Renal pelvis (tissue), 1 donor: ENCODE measurements at regions not wholly inside any gene's neighbourhood (a gene's known extent, or its start where the extent isn't known, plus 50 kb on each side); places are given as distances from the start of the nearest gene placed in this dataset.
"Not testable (repeated sequence)": the region's sequence is repeated elsewhere in the genome, so short reads cannot be mapped to it uniquely, and the experiment has no call there.

ENCODE experiments used
- DNase-seq: peaks from one replicate; pipeline ENCODE4 v3.0.0-alpha.2; 2013

DNA sequence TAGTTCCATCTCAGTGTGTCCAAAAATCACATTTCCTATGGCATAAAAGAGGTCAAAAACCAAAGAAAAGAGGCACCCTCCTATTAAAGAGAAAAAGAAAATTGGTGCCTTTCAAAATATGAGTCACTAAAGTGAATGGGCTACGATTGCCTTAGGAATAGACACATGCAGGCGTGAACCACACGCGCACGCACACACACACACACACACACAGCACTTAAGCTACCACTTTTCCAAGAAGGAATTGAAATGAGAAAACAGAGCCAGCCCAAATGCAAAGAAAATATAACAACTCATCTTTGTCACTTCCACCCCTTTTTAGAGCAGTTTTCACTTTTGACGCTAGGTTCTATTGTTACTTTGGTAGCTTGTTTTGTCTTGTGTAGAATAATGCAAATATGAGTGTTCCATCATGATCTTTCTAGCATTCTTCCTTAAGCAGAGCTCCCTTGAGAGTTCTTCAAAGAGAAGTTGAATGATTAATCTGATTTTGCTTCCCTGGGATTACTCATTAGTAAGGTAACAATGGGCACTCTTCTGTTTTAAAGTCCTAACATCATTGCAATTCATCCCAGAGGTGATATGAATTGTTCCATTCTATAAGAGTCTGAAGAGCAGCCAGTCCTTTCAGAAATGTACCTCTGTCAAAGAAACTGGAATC lies 239.2 kb upstream of the GNPDA2 start:
- no peak for DNase-seq

DNA sequence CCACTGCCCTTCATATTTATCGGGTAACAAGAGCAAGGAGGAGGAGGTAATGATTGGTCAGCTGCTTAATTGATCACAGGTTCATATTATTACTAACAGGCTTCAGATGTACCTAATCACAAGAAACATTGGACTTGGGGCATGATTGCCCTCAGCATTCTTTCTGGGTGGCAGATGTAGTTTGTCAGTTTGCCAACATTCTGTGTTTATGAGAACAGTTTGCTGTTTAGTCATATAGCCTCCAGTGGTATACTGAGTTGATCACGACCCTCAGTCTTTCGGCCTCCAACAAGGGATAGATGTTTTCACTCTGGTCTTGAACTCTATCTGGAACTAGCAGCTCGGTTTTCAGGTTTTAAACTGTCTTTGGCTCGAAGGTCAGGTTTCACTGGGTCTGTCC lies 237.7 kb upstream of the GNPDA2 start:
- DNase-seq = not testable (repeated sequence)

GRCh38 chr4:44961001-44961755 lies 234.8 kb upstream of the GNPDA2 start:
- no peak for DNase-seq

GRCh38 chr4:44931720-44932119 lies 205.4 kb upstream of the GNPDA2 start:
- no peak for DNase-seq

GRCh38 chr4:44928785-44929184 lies 202.4 kb upstream of the GNPDA2 start:
- no peak for DNase-seq

DNA sequence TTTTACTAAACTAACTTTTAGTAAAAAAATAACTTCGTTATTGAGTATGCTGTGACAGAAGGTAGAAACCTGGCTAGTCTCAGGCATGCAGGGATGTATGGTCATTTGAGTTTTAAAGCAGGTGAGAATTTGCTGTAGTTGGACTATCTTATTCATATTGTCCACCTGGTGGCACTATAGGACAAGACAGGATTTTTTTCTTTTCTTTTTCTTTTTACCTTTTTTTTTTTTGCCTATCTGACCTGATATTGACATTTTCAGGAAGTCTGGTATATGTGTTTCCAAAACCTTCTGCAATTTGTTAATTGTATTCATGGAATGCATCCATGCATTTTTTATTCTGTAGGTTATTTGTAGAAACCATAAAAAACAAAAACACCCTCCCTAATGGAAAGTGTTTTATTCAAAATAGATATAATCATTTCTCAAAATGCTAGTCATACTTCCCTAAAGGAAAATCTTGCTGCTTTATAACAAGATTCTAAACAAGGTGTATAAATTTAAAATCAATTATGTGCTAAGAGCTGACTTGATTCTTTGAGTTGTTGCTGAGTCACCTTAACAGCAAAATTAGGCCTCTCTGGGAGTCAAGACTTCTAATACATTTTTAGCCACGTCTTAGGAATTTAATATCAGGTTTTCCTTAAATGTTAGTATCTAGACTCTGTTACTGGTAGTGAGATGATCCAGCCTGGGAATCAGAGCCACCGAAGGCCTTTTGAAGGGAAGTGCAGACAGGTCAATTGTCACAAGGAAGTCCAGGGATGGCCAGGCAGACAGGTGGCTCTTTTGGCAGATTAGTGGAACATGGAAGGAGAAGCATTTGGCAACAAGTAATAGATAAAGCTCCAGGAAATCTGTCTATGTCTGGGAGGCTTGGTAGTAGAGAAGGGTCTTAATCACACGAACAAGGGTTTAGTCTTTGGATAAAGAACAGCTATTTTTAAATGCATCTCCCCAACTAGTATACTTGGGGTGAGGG lies 201.3 kb upstream of the GNPDA2 start:
- peak; percentile 54 for DNase-seq

GRCh38 chr4:44916411-44916810 lies 190.1 kb upstream of the GNPDA2 start:
- peak; percentile 8 for DNase-seq

DNA sequence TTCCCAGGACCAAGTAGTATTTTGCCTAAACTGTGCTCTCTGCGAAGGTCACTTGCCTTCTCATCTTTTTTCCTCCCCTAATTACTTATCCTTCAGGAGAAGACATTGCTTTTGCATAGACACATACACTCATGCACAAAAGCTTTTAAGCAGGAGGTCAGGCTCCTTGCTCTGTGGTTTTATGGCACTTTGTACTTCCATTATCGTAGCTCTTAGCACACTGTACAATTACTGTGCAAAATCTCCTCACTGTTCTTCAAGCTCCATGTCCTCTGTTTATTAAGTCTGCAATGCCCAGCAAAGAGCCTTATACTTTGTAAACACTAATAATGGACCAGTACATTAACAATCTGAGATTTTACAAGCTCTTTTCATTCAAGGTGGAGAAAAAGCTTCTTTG lies 188.4 kb upstream of the GNPDA2 start:
- no peak for DNase-seq

- no peak for DNase-seq
Measured at GRCh38 chr4:44914223-44914622, 187.9 kb upstream of the GNPDA2 start.

DNA sequence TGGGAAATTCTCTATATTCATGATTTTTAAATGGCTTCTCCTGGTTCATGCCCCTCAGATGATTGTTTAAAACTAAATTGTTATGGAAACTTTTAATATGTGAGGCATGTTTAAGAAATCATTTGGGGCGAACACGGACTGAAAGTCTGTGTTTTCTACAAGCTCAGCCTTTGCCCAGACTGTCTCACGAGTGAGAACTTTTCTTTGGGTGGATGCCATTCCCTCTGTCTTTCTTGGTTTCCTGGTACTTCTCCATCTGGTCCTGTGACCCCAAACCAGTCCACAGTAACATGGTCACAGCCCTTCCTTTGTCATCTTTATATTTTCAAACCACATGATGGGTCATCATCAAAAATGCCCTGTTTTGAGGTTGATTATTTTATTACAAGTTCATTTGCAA lies 186.6 kb upstream of the GNPDA2 start:
- DNase-seq = no peak

DNA sequence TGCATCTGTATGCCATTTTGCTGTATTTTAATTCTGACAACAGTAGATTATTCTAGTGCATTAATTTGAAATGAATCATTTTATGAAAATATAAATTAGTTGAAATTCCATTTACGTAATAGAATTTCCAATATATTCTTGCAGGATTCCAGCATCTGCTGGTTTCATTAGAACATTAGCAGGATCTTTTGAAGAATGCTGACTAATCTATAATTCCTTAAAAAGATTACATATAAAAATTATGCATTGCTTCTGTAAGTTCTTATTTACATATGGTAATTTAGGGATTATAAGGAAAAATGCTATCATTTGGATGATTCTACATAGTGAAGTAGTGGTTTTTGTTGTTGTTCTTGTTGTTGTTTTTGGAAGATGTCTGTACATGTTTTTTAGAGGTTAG lies 182.2 kb upstream of the GNPDA2 start:
- DNase-seq = no peak

DNA sequence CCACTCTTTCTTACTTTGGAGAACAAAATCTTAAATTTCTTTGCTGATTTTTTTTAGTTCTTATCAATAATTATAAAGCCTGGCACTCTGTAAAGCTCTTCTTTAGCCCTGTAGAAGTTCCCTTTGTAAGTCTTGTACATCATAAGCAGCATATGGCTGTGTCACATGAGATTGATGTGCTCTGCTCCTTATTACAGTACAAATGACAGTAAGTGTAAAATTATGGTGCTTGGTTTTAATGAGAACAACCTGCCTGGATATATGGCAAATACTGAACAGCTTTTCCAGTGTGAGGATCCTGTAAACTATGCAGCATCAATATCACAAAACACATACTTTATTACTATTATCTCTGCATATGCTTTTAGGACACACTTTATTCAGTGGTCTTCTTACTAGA lies 145.9 kb upstream of the GNPDA2 start:
- DNase-seq = no peak

GRCh38 chr4:44871133-44871532 lies 144.8 kb upstream of the GNPDA2 start:
- no peak for DNase-seq

DNA sequence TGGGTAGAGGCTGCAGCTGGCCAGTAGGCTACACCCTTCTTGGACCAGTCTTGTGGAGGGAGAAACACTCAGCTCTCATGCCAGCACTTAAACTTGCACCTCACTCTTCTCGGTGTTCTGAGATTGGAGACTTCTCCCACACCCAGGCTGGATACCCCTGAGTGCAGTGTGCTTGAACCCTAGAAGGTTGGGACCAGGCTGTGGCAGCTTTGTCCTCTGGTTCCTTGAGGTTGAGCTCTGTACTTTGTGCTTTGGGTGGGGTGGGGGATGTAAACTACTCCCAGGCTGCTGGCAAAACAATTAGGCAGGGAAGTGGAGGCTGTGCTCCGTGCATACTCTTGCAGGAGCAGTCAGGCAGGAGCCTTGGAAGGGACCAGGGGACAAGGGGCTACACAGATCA lies 143.6 kb upstream of the GNPDA2 start:
- DNase-seq = no peak

DNA sequence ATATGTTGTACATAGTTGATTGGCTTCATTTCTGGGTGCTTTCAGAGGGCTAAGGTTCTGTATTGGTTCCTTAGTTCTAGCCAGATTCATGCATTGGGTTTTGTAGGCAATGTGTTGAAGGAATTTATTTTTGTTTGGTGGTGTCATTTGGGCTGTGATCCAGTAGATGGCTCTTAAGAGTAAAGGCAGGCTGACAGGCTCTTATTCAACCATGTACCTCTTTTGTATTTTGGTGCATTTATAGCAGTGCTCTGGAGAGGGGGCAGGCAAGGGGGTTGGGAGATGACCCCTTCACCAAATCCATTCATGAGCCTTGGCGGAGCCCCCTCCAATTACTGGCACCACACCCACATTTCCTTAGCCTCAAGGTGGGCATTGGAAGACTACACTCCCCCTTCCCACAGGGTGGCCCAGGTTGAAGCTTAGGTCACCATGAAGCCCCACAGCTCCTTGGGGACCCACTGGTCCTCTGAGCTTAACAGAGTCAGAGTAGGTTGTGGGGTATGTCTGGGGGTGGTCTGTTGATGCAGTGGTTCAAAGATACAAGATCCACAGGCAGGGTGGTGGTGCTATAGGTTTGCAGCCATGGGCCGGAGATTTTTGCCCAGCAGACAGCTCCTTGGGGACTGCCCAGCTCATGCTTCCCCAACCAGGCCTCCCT lies 143.0 kb upstream of the GNPDA2 start:
- no peak for DNase-seq

- DNase-seq = no peak
Measured at GRCh38 chr4:44861756-44862155, 135.4 kb upstream of the GNPDA2 start.

DNA sequence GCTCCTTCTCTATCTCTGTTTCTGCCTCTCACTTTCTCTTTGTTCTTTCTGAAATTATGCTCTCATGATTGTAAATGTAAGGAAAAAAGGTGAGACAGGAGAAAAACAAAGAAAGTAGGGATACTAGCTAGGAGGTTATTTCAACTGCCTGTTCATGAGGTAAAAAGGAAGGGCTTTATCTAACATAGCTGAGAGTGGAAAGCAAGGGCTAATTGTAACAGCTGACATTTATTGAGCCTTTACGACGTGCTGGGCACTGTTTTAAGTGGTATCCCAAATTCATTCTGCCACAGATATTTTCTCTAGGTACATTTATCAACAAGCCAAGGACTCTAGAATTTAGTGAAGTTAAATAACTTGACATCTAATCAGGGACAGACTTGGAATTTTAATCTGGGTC lies 133.1 kb upstream of the GNPDA2 start:
- no peak for DNase-seq

DNA sequence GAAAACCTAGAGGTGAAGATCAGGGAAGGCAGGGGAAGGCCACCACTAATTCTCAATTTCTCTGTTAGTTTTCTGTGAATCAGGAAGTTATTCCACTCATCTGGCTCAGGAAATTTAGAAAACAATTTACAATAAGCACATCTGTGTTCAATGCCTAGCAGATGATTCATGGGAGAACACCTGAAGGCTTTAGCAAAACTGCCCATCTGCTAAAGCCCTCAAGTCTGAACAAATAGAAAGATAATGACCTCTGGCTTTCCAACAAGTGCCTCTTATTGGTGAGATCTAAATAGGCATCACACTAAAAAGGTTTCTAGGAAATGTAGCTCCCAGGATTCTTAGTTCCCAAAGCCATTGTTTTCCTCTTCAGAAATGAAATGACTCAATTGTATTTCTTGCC lies 122.1 kb upstream of the GNPDA2 start:
- DNase-seq = no peak

- DNase-seq = no peak
Measured at GRCh38 chr4:44845993-44846392, 119.6 kb upstream of the GNPDA2 start.

DNA sequence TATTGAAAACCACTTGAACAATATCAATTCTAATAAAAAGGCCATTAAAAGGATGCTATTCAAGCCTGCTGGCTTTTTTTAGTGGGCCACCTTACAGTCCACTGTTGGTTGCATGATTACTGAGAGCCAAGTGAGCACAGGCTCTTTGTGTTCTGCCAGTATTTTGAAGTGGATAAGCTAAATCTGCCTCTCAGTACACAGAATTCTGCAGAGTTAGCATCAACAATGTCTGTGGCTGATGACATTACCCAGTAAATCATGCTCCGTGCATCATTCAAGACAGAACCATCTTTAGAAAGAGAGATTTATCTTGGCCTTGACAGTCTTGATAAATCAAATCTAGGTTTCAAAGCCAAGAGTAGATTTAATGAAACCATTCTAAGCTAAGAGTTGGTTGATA lies 119.0 kb upstream of the GNPDA2 start:
- DNase-seq = no peak

DNA sequence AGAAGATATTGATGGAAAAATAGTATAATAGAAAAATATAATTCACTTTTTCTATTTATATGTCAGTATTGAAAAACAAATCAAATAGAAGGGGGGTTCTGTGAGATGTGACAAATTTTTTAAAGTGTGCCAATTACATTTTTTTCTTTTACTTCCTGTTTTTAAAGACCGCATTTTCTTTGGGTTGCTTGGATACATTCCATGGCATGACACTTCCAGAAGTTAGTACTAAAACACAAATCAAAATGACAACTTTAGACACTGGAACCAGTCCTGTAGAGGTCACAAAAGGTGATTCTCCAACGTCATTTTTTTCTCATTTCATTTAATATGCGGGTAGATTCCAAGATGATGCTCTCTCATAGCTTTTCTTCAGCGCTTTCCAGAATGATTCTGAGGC lies 116.2 kb upstream of the GNPDA2 start:
- DNase-seq = no peak

DNA sequence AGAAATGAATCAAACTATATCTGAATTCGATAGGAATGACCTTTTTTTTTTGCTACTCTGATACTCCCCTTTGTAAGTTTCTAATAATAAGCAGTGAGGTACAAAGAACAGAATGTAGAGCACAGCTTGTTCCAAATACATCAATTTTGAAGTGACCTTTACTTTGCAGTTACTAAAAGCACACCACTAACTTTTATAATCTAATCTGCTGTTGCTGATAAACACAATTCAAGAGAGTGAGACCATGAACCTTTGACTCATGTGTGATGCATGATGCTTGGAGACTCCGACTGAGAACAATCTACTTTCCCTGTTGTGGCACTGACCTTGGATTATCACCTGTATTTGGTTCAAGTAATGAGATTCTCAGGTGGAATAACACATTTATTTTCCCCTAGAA lies 91.6 kb upstream of the GNPDA2 start:
- no peak for DNase-seq
